AG09309 (cell line): ENCODE measurements at regions not wholly inside any gene's neighbourhood (a gene's known extent, or its start where the extent isn't known, plus 50 kb on each side); places are given as distances from the start of the nearest gene placed in this dataset.

Experiments
- DNase-seq: peaks from one replicate; pipeline ENCODE4 v3.0.0-alpha.2; 2010; ENCODE audit warnings: low read depth
- H3K4me3 ChIP-seq: 2 replicates; pipeline ENCODE4 v1.5.1; 2011; ENCODE audit warnings: mild to moderate bottlenecking, low read depth, low read length, moderate library complexity; ENCODE audit not compliant: control insufficient read depth
- TF ChIP-seq, protein P1 (sequence below): IDR thresholded peaks from 2 replicates; pipeline ENCODE4 v1.5.1; 2011; ENCODE audit warnings: mild to moderate bottlenecking, low read depth, low read length, inconsistent platforms; ENCODE audit not compliant: insufficient read depth, control insufficient read depth; ENCODE audit errors: missing control alignments

DNA sequence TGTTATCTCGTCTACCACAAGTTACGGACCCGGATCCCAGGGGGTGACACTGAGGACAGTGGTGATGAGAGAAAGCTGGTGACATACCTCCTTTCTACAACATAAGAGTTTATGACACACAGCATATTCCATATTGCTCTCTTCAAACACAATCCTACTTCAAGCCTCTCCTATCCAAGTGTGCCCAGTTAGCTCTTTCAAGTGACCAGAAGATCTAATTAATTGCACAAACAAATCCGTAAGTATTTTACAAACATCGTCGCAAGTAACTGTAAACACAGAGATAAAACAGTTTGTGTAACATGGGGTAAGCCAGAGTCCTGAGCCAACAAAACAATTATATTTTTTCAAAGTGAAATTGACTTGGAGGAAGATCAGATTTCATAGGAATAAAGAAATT, 235.0 kb downstream of the CHD9NB start:
- TF ChIP-seq, protein P1, sequence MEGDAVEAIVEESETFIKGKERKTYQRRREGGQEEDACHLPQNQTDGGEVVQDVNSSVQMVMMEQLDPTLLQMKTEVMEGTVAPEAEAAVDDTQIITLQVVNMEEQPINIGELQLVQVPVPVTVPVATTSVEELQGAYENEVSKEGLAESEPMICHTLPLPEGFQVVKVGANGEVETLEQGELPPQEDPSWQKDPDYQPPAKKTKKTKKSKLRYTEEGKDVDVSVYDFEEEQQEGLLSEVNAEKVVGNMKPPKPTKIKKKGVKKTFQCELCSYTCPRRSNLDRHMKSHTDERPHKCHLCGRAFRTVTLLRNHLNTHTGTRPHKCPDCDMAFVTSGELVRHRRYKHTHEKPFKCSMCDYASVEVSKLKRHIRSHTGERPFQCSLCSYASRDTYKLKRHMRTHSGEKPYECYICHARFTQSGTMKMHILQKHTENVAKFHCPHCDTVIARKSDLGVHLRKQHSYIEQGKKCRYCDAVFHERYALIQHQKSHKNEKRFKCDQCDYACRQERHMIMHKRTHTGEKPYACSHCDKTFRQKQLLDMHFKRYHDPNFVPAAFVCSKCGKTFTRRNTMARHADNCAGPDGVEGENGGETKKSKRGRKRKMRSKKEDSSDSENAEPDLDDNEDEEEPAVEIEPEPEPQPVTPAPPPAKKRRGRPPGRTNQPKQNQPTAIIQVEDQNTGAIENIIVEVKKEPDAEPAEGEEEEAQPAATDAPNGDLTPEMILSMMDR, result no peak
- no peak overlapping the region for H3K4me3 ChIP-seq
- DNase-seq, result no peak

DNA sequence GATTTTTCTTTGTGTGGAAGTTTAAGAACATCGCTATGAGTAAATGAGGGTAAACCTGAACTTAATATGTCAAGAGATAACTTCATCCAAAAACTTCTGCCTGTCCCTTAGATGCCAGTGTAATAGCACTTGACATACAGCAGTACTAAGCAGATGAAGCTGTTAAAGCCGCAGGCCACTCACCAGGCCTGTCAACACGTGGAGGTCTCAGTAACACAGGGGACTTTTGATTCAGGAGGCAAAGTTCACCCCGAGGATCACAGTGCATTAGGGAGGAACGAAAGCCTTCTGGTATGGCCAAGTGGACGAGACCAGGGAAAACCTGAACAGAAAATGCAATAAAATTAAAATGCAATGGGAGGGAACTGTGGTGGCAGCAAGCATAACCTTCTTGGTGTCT, 235.7 kb downstream of the CHD9NB start:
- no peak for DNase-seq
- H3K4me3 ChIP-seq, result no peak overlapping the region
- TF ChIP-seq, protein P1, result no peak

DNA sequence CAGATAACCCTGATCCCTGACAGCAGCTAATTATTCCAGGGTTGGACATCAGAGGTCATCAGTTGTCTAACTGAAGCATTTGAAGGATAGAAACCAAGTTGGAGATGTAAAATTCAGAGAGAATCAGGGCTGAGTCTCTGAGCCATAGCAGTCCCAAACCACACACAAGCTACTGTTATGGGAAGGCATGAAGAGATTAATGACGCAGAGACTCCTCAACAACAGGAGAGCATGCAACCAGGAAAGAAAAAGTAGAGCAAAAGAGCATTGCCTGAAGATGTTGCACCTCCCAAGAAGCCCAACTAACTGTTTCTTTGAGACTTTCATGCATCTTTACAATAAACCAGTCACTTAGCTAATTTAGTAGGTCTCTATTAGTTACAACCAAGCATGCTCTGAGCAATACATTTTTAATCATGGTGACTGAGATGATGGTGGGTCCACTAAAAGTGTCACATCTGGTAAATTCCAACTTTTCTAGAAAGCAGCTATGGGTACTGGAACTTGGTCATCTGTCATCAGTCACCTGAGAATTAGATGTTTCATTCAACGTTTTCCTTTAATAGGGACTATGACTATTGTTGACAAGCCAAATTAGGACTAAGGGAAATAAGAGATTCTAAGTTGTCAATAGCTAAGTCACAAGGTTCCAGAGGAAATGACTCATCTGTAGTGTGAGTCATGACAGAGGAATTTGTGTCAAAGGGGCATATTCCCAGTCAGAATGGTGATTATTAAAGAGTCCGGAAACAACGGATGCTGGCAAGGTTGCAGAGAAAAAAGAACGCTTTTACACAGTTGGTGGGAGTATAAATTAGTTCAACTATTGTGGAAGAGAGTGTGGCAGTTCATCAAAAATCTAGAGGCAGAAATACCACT, 239.8 kb downstream of the CHD9NB start:
- no peak for DNase-seq
- H3K4me3 ChIP-seq, result no peak overlapping the region
- TF ChIP-seq, protein P1, result no peak

DNA sequence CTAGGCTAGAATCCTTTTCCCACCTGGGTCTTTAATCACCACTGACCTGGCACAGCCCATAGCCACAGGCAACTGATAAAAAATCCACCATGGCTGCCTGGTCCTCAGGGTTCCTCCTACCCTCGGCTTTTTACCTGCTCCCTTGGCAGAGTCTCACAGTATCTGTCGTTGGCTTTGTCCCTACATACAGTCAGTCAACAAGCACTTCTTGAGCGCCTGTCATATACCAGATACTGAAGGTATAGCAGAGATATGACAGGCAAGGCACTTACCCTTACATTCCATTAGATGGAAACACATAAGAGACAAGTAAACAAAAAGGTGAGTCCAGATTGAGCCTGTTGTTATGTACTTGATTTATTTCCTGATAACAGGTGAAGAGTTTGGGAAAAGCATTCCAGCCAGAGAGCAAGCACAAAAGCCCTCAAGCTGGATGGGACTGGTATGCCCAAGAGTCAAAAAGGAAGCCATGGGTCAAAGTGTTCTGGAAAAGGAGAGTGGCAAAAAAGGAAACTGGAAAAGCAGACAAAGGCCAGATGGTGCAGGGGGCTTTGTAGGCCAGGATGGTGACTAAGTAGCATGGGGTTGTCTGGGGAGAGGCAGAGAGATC, 247.0 kb downstream of the CHD9NB start:
- no peak for DNase-seq
- H3K4me3 ChIP-seq, result no peak overlapping the region
- TF ChIP-seq, protein P1, result no peak

DNA sequence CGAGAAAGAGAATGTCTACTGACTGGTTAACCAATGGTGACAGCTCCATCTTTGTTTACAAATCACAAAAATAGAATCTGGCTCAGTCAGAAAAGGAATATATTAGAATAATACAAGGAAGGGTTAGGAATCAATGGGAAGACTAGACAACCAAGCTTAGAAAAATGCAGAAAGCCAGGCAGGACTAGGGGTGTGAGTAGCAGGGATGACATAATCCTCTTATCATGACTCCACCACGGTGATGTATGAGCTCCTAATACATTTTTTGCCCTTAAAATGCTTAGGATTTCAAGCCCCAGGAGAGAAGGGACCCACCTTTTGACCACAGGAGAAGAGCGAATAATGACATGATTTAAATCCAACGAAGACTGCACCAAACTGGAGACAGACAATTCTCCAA, 252.3 kb downstream of the CHD9NB start:
- DNase-seq, result no peak
- no peak overlapping the region for H3K4me3 ChIP-seq
- TF ChIP-seq, protein P1, result no peak

DNA sequence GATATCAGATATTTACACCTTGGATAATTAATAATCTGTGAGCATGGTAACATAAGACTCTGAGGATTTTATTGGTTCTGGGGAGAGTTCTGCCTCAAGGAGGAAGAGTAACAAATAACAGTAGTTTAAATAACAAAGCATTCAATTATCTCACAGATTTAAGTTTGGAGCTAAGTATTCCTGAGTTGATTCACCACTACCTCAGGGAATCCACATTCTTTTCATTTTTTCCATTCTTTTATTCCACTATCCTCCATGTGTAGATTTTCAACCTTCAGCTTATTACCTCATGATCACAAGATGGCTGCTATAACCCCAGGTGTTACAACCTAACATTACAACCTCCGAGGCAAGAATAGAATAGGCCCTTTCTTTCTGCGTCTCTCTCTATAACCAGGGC, 252.2 kb upstream of the TOX3 start:
- H3K4me3 ChIP-seq, result no peak overlapping the region
- no peak for DNase-seq
- TF ChIP-seq, protein P1, result no peak

DNA sequence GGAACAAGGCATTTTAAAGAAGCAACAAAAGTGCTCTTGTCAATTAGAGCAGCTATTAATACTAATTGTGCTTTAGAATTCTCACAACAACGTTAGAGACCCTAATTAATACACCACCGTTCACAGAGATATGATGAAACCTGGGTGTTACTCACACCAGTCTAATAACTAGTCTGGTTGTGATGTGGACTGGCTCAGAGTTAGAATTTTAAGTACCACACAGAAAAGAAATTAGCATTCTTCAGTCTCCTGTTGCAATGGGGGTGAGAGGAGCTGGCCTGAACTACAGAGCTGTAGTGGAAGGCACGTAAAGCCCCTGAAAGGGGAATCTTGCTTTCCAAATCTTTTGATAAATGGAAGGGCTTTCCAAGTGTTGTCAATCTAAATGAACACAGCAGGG, 240.8 kb upstream of the TOX3 start:
- DNase-seq, result no peak
- TF ChIP-seq, protein P1, result no peak
- no peak overlapping the region for H3K4me3 ChIP-seq
